K562 (cell line): ENCODE measurements at regions not wholly inside any gene's neighbourhood (a gene's known extent, or its start where the extent isn't known, plus 50 kb on each side); places are given as distances from the start of the nearest gene placed in this dataset.
A peak's percentile ranks its signal among the peaks of the same experiment; 100 is the strongest.

ENCODE experiments used
- ADNP ChIP-seq: fragments of 200-800 bp; sonication (Bioruptor generic); IDR thresholded peaks from 2 replicates; pipeline ENCODE4 v1.6.1; 2016; ENCODE audit warnings: missing genetic modification characterization, missing compliant biosample characterization
- AFF1 ChIP-seq, 2 experiments: fragments of 450-650 bp; IDR thresholded peaks; 2 replicates each; pipeline ENCODE4 v1.6.1; 2018; ENCODE audit warnings: mild to moderate bottlenecking in 2 of 2, low read depth in 1 of 2; ENCODE audit not compliant: partially characterized antibody in 2 of 2
- CBFB ChIP-seq: sonication (generic); formaldehyde crosslinking; IDR thresholded peaks from 2 replicates; pipeline ENCODE4 v1.4.0; 2020; ENCODE audit warnings: mild to moderate bottlenecking, missing genetic modification reagents
- CXXC5 ChIP-seq: fragments of 250-450 bp; sonication (Bioruptor Pico); IDR thresholded peaks from 2 replicates; pipeline ENCODE4 v1.8.0; 2022; ENCODE audit warnings: inconsistent platforms, mild to moderate bottlenecking, moderate library complexity
- FOXJ2 ChIP-seq: fragments of 200-800 bp; sonication (Bioruptor generic); IDR thresholded peaks from 2 replicates; pipeline ENCODE4 v1.6.1; 2016; ENCODE audit warnings: missing genetic modification characterization, missing compliant biosample characterization
- GABPA ChIP-seq: fragments of 200-800 bp; sonication (Bioruptor generic); conservative IDR thresholded peaks from 2 replicates; pipeline ENCODE4 v1.6.1; 2016; ENCODE audit warnings: low read depth, missing genetic modification characterization, missing compliant biosample characterization
- HCFC1 ChIP-seq: IDR thresholded peaks from 2 replicates; pipeline ENCODE4 v1.6.1; 2012; ENCODE audit warnings: low read depth, low read length, improper control_type of control experiment
- HDAC1 ChIP-seq, 2 experiments: fragments of 450-650 bp; IDR thresholded peaks; 2 replicates each; pipeline ENCODE4 v1.6.1; 2016 to 2017; ENCODE audit warnings: inconsistent platforms in 1 of 2, mild to moderate bottlenecking in 1 of 2, moderate library complexity in 1 of 2
- HDAC3 ChIP-seq: fragments of 450-650 bp; IDR thresholded peaks from 2 replicates; pipeline ENCODE4 v1.6.1; 2018; ENCODE audit warnings: borderline replicate concordance, mild to moderate bottlenecking, moderate library complexity; ENCODE audit not compliant: partially characterized antibody
- JUND ChIP-seq, 2 experiments: IDR thresholded peaks; 2 replicates in 1 of 2; 3 replicates in 1 of 2; pipeline ENCODE4 v1.6.1; 2011; ENCODE audit warnings: borderline replicate concordance in 2 of 2, low read depth in 2 of 2, low read length in 2 of 2, improper control_type of control experiment in 1 of 2, missing biosample characterization in 1 of 2, missing genetic modification characterization in 1 of 2, missing genetic modification reagents in 1 of 2
- KAT2B ChIP-seq: IDR thresholded peaks from one replicate; pipeline ENCODE4 v1.6.1; 2012; ENCODE audit warnings: low read depth, mild to moderate bottlenecking, control low read depth, inconsistent platforms, low read length, moderate library complexity
- MTF1 ChIP-seq: fragments of 250-450 bp; sonication (Bioruptor Pico); IDR thresholded peaks from 2 replicates; pipeline ENCODE4 v1.9.0; 2021; ENCODE audit warnings: moderate library complexity, mild to moderate bottlenecking, inconsistent platforms, borderline replicate concordance
- NEUROD1 ChIP-seq: fragments of 150-350 bp; IDR thresholded peaks from 2 replicates; pipeline ENCODE4 v1.6.1; 2014; ENCODE audit warnings: borderline replicate concordance, low read length, low read depth; ENCODE audit not compliant: partially characterized antibody
- NR2C1 ChIP-seq, 2 experiments: fragments of 450-650 bp; IDR thresholded peaks; 2 replicates each; pipeline ENCODE4 v1.6.1; 2017; ENCODE audit warnings: mild to moderate bottlenecking in 2 of 2, antibody characterized with exemption in 1 of 2, inconsistent platforms in 1 of 2, missing compliant biosample characterization in 1 of 2, missing genetic modification characterization in 1 of 2
- NUFIP1 ChIP-seq: fragments of 450-650 bp; IDR thresholded peaks from 2 replicates; pipeline ENCODE4 v1.6.1; 2018; ENCODE audit not compliant: partially characterized antibody
- PHTF2 ChIP-seq: fragments of 250-450 bp; sonication (Bioruptor Pico); IDR thresholded peaks from 2 replicates; pipeline ENCODE4 v1.5.0; 2021; ENCODE audit warnings: mild to moderate bottlenecking
- RCOR1 ChIP-seq, 2 experiments: IDR thresholded peaks; 2 replicates each; pipeline ENCODE4 v1.6.1; 2012; ENCODE audit warnings: low read depth in 2 of 2, low read length in 2 of 2, borderline replicate concordance in 1 of 2, improper control_type of control experiment in 1 of 2
- SAFB ChIP-seq: fragments of 200-400 bp; formaldehyde crosslinking; IDR thresholded peaks from 2 replicates; pipeline ENCODE4 v1.6.1; 2017; ENCODE audit warnings: low read depth, low read length, borderline replicate concordance
- ZBTB8A ChIP-seq: fragments of 450-650 bp; IDR thresholded peaks from 2 replicates; pipeline ENCODE4 v1.6.1; 2018; ENCODE audit warnings: mild to moderate bottlenecking, moderate library complexity; ENCODE audit not compliant: partially characterized antibody
- ZNF121 ChIP-seq: sonication (generic); formaldehyde crosslinking; conservative IDR thresholded peaks from 2 replicates; pipeline ENCODE4 v1.8.0; 2022; ENCODE audit warnings: missing genetic modification reagents
- ZNF140 ChIP-seq: fragments of 250-450 bp; sonication (Bioruptor Pico); IDR thresholded peaks from 2 replicates; pipeline ENCODE4 v1.8.0; 2021; ENCODE audit warnings: moderate library complexity, mild to moderate bottlenecking, inconsistent platforms
- ZNF384 ChIP-seq: IDR thresholded peaks from 2 replicates; pipeline ENCODE4 v1.6.1; 2012; ENCODE audit warnings: low read depth, low read length, improper control_type of control experiment
- TF ChIP-seq, protein P1 (sequence below): IDR thresholded peaks from 3 replicates; pipeline ENCODE4 v1.6.1; 2011; ENCODE audit warnings: borderline replicate concordance, mild to moderate bottlenecking; ENCODE audit not compliant: insufficient read length, insufficient read depth

GRCh38 chr4:184537269-184538022 lies 63.1 kb upstream of the IRF2 start (continued):
- TF ChIP-seq HDAC3 (no peak), JUND (IDR thresholded peaks at IDR 0.05; ENCODE audit: borderline replicate concordance, low read depth, low read length) (peak; percentile 38; the same call in 1 of the 2 replicates), JUND (tag; IDR thresholded peaks at IDR 0.05; ENCODE audit: borderline replicate concordance, low read depth, low read length) (peak; percentile 8; the same call in 1 of the 3 replicates), ZNF384 (no peak), SAFB (no peak), MTF1 (no peak), AFF1 (IDR thresholded peaks at IDR 0.05; ENCODE audit: low read depth in 1 of 2, partially characterized antibody in 2 of 2) (peak; percentile 35 to 81), HDAC1 (IDR thresholded peaks at IDR 0.05) (no peak; a peak in 2 of 4 replicates), HCFC1 (peak; percentile 93), NEUROD1 (no peak), CBFB (CRISPR knock-in tag) (no peak), FOXJ2 (tag) (no peak), ZNF140 (no peak), RCOR1 (IDR thresholded peaks at IDR 0.05; ENCODE audit: borderline replicate concordance in 1 of 2, low read depth in 2 of 2, low read length in 2 of 2) (0 out of 4 replicates have a peak, but pooled peaks of 1 of the 2 experiments have one; percentile 34), NR2C1 (IDR thresholded peaks at IDR 0.05) (no peak), NR2C1 (tag; IDR thresholded peaks at IDR 0.05) (0 out of 2 replicates have a peak, but pooled peaks have one; percentile 32), ZBTB8A (no peak), GABPA (tag) (peak; percentile 96), ADNP (tag) (no peak), CXXC5 (CRISPR knock-in tag) (no peak; the same call in 1 of the 2 replicates), PHTF2 (no peak), ZNF121 (CRISPR knock-in tag) (no peak), NUFIP1 (no peak), KAT2B (no peak)
- TF ChIP-seq, protein P1, sequence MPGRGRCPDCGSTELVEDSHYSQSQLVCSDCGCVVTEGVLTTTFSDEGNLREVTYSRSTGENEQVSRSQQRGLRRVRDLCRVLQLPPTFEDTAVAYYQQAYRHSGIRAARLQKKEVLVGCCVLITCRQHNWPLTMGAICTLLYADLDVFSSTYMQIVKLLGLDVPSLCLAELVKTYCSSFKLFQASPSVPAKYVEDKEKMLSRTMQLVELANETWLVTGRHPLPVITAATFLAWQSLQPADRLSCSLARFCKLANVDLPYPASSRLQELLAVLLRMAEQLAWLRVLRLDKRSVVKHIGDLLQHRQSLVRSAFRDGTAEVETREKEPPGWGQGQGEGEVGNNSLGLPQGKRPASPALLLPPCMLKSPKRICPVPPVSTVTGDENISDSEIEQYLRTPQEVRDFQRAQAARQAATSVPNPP: no peak
